ENCODE measurements at regions not wholly inside any gene's neighbourhood (a gene's known extent, or its start where the extent isn't known, plus 50 kb on each side); places are given as distances from the start of the nearest gene placed in this dataset.

GRCh38 chr6:156150391-156150790, 626.8 kb upstream of the ARID1B start:
- Histone ChIP-seq H3K18ac (ENCODE audit: low read depth, low read length) (no peak overlapping the region), H3K9me1 (ENCODE audit: insufficient read depth, low read length) (no peaks in the 10 kb centered on the region), H3K4me1 (ENCODE audit: control insufficient read depth, insufficient read depth, low read length) (peaks cover 2% of the 10 kb centered on the region; the same call in 1 of the 2 replicates), H2BK120ac (ENCODE audit: low read depth, low read length) (no peak overlapping the region), H2AK9ac (replicated peaks; ENCODE audit: low read depth, low read length, poor library complexity) (no peak overlapping the region), H3K14ac (replicated peaks; ENCODE audit: low read depth, low read length) (no peak overlapping the region), H3K23ac (ENCODE audit: low read depth, low read length) (no peak overlapping the region), H3K4ac (ENCODE audit: low read depth, low read length) (no peak overlapping the region), H3K9me3 (ENCODE audit: control insufficient read depth, insufficient read depth, low read length) (no peaks in the 10 kb centered on the region), H2BK15ac (ENCODE audit: low read depth, low read length) (no peak overlapping the region), H3K36me3 (ENCODE audit: control insufficient read depth, insufficient read depth, low read length) (no peaks in the 10 kb centered on the region), H3K4me3 (ENCODE audit: insufficient read depth, low read depth, low read length) (no peak overlapping the region), H3K56ac (ENCODE audit: extremely low read depth, insufficient read depth, low read length) (no peak overlapping the region), H4K5ac (ENCODE audit: low read depth, low read length) (no peak overlapping the region), H4K91ac (ENCODE audit: insufficient read depth, low read depth, low read length) (no peak overlapping the region), H4K8ac (ENCODE audit: low read depth in 2 of 2, low read length in 2 of 2) (no peak overlapping the region), H3K27ac (ENCODE audit: insufficient read depth, low read length) (no peak overlapping the region), H2BK20ac (ENCODE audit: low read depth, low read length) (no peak overlapping the region), H3K27me3 (ENCODE audit: control insufficient read depth, insufficient read depth, low read length) (no peaks in the 10 kb centered on the region), H2AK5ac (ENCODE audit: low read depth, low read length) (no peak overlapping the region), H4K20me1 (ENCODE audit: insufficient read depth, low read length) (no peaks in the 10 kb centered on the region), H2BK5ac (ENCODE audit: low read depth, low read length, poor library complexity, severe bottlenecking) (no peak overlapping the region), H2AFZ (replicated peaks; ENCODE audit: low read length, poor library complexity) (no peak overlapping the region), H3K4me2 (ENCODE audit: low read depth, low read length) (no peak overlapping the region), H3K9ac (ENCODE audit: low read depth, low read length) (no peak overlapping the region), H3K79me1 (ENCODE audit: low read depth in 1 of 2, low read length in 2 of 2) (no peaks in the 10 kb centered on the region)
- ATAC-seq (ENCODE audit: low read depth) (peak; percentile 76), DNase-seq (peak; percentile 4)
- no CpG with 5 or more reads among the region's 1 CpG for WGBS, 2 experiments (ENCODE audit: extremely low coverage in 2 of 2, insufficient read length in 1 of 2)
- no peak for TF ChIP-seq RCOR1 (IDR thresholded peaks at IDR 0.05; ENCODE audit: insufficient replicate concordance, low read length)
- no peak for TF ChIP-seq SMC3 (IDR thresholded peaks at IDR 0.05; ENCODE audit: low read depth, low read length)
- no peak for TF ChIP-seq CEBPB (IDR thresholded peaks at IDR 0.05; ENCODE audit: low read depth, low read length)
- no peak for TF ChIP-seq MAZ (IDR thresholded peaks at IDR 0.05; ENCODE audit: borderline replicate concordance, low read depth, low read length)
- no peak for TF ChIP-seq CHD1 (IDR thresholded peaks at IDR 0.05; ENCODE audit: low read depth, low read length)
- intact Hi-C loops (cut with micrococcal nuclease): no loop called here
- dilution Hi-C loops (cut with HindIII; ENCODE audit: low sequenced_read_pairs, unreplicated experiment): no loop called here
- POLR2A ChIA-PET (ENCODE audit: unreplicated experiment): interaction anchor here (0.7 kb wide), 1 partner anchor 11 kb away, joined by 7 read pairs; no protein-coding TSS in a partner anchor
- BruUV-seq (replicated peaks): no TSS peak
- CTCF ChIA-PET: interaction anchor here (0.8 kb wide), 1 partner anchor 9 kb away, joined by 6 read pairs; no protein-coding TSS in a partner anchor
- in situ Hi-C loops (cut with MboI; ENCODE audit: low sequenced_read_pairs): no loop called here
